Neural cell (in vitro differentiated cells): ENCODE measurements at regions not wholly inside any gene's neighbourhood (a gene's known extent, or its start where the extent isn't known, plus 50 kb on each side); places are given as distances from the start of the nearest gene placed in this dataset.

Source experiments
- H2AFZ ChIP-seq: fragments of 200-600, 300-800 bp; sonication (generic), shearing (Covaris generic); 2 replicates; pipeline ENCODE4 v1.6.0; 2014; ENCODE audit warnings: low read depth, mild to moderate bottlenecking, antibody characterized with exemption, low read length, moderate library complexity
- H3F3A ChIP-seq: fragments of 200-600 bp; shearing (Covaris generic); 2 replicates; pipeline ENCODE4 v1.6.1; 2016; ENCODE audit warnings: mild to moderate bottlenecking, moderate library complexity, mixed read lengths, antibody characterized with exemption, low read length; ENCODE audit not compliant: insufficient read depth, poor library complexity, severe bottlenecking
- H3K27ac ChIP-seq: fragments of 200-600, 300-800 bp; sonication (generic), shearing (Covaris generic); 2 replicates; pipeline ENCODE4 v1.5.1; 2014; ENCODE audit warnings: mild to moderate bottlenecking, low read length, moderate library complexity
- H3K27me3 ChIP-seq: fragments of 300-800, 200-600 bp; sonication (generic), shearing (Covaris generic); 2 replicates; pipeline ENCODE4 v1.6.0; 2014; ENCODE audit warnings: mild to moderate bottlenecking, low read depth, low read length, moderate library complexity; ENCODE audit not compliant: insufficient read depth
- H3K36me3 ChIP-seq: fragments of 300-800, 200-600 bp; sonication (generic), shearing (Covaris generic); 2 replicates; pipeline ENCODE4 v1.5.1; 2014; ENCODE audit warnings: mild to moderate bottlenecking, antibody characterized with exemption, low read length, moderate library complexity; ENCODE audit not compliant: insufficient read depth
- H3K4me2 ChIP-seq: fragments of 300-800, 200-600 bp; sonication (generic), shearing (Covaris generic); 2 replicates; pipeline ENCODE4 v1.6.0; 2014; ENCODE audit warnings: mild to moderate bottlenecking, low read length
- H3K4me3 ChIP-seq: fragments of 300-800, 200-600 bp; sonication (generic), shearing (Covaris generic); 2 replicates; pipeline ENCODE4 v1.5.1; 2014; ENCODE audit warnings: mild to moderate bottlenecking, low read length, moderate library complexity
- H3K79me2 ChIP-seq: fragments of 200-600 bp; shearing (Covaris generic); replicated peaks from 2 replicates; pipeline ENCODE4 v1.6.0; 2014; ENCODE audit warnings: mild to moderate bottlenecking, low read length, moderate library complexity; ENCODE audit not compliant: insufficient read depth
- H3K9ac ChIP-seq: fragments of 300-800, 200-600 bp; sonication (generic), shearing (Covaris generic); 2 replicates; pipeline ENCODE4 v1.6.1; 2016; ENCODE audit warnings: mild to moderate bottlenecking, low read length, mixed read lengths
- H3K9me2 ChIP-seq: fragments of 200-600 bp; shearing (Covaris generic); 2 replicates; pipeline ENCODE4 v1.6.1; 2016; ENCODE audit warnings: mild to moderate bottlenecking, low read length, mixed read lengths; ENCODE audit not compliant: insufficient read depth
- H3K9me3 ChIP-seq: fragments of 200-600, 300-800 bp; sonication (generic), shearing (Covaris generic); 2 replicates; pipeline ENCODE4 v1.6.1; 2016; ENCODE audit warnings: mild to moderate bottlenecking, mixed run types, low read length, moderate library complexity, mixed read lengths
- H4K20me1 ChIP-seq: fragments of 200-600 bp; shearing (Covaris generic); 2 replicates; pipeline ENCODE4 v1.6.1; 2016; ENCODE audit warnings: mild to moderate bottlenecking, mixed run types; ENCODE audit not compliant: insufficient read depth
- CTCF ChIP-seq: fragments of 450-650 bp; IDR thresholded peaks from 2 replicates; pipeline ENCODE4 v1.5.1; 2014; ENCODE audit warnings: antibody characterized with exemption, mild to moderate bottlenecking, moderate library complexity; ENCODE audit not compliant: poor library complexity, severe bottlenecking
- EP300 ChIP-seq: fragments of 450-650 bp; conservative IDR thresholded peaks from 2 replicates; pipeline ENCODE4 v1.6.1; 2014; ENCODE audit warnings: antibody characterized with exemption, mild to moderate bottlenecking, moderate library complexity; ENCODE audit not compliant: poor library complexity, severe bottlenecking
- EZH2 ChIP-seq: fragments of 200-600, 300-800 bp; shearing (Covaris generic), sonication (generic); IDR thresholded peaks from 2 replicates; pipeline ENCODE4 v1.6.1; 2014; ENCODE audit warnings: antibody characterized with exemption, low read length, borderline replicate concordance, mild to moderate bottlenecking; ENCODE audit not compliant: insufficient read depth, poor library complexity, severe bottlenecking
- MXI1 ChIP-seq: fragments of 450-650 bp; conservative IDR thresholded peaks from 2 replicates; pipeline ENCODE4 v1.6.1; 2014; ENCODE audit warnings: antibody characterized with exemption, mild to moderate bottlenecking; ENCODE audit not compliant: poor library complexity, severe bottlenecking
- POLR2AphosphoS5 ChIP-seq: IDR thresholded peaks from 2 replicates; pipeline ENCODE4 v1.6.1; 2012
- RAD21 ChIP-seq: fragments of 450-650 bp; conservative IDR thresholded peaks from 2 replicates; pipeline ENCODE4 v1.6.1; 2014; ENCODE audit warnings: antibody characterized with exemption, mild to moderate bottlenecking, moderate library complexity
- SMC3 ChIP-seq: fragments of 450-650 bp; conservative IDR thresholded peaks from 2 replicates; pipeline ENCODE4 v1.6.1; 2014; ENCODE audit warnings: antibody characterized with exemption, mild to moderate bottlenecking, moderate library complexity; ENCODE audit not compliant: poor library complexity
- TAF1 ChIP-seq: IDR thresholded peaks from 2 replicates; pipeline ENCODE4 v1.6.1; 2012; ENCODE audit warnings: low read depth
- TF ChIP-seq, protein P1 (sequence below): IDR thresholded peaks from 2 replicates; pipeline ENCODE4 v1.6.1; 2012; ENCODE audit warnings: borderline replicate concordance

- Histone ChIP-seq H3K27me3 (no peaks in the 10 kb centered on the region), H2AFZ (no peak overlapping the region), H3K36me3 (no peaks in the 10 kb centered on the region), H3K79me2 (no peaks in the 10 kb centered on the region), H3K27ac (no peak overlapping the region), H3F3A (no peaks in the 10 kb centered on the region), H3K9me2 (no peaks in the 10 kb centered on the region), H3K4me2 (no peak overlapping the region), H3K9me3 (no peaks in the 10 kb centered on the region), H3K4me3 (no peak overlapping the region), H4K20me1 (no peaks in the 10 kb centered on the region), H3K9ac (no peak overlapping the region)
- no peak for TF ChIP-seq CTCF
- TF ChIP-seq MXI1, result no peak
- no peak for TF ChIP-seq POLR2AphosphoS5
These were observed 152.8 kb upstream of the CST7 start for GRCh38 chr20:24796236-24796635.

GRCh38 chr20:24797113-24797512, 152.0 kb upstream of the CST7 start:
- no peak overlapping the region for H2AFZ ChIP-seq
- no peaks in the 10 kb centered on the region for H3K27me3 ChIP-seq
- H3K9me3 ChIP-seq, result no peaks in the 10 kb centered on the region
- no peak overlapping the region for H3K4me3 ChIP-seq
- no peak overlapping the region for H3K9ac ChIP-seq
- no peaks in the 10 kb centered on the region for H3F3A ChIP-seq
- no peaks in the 10 kb centered on the region for H3K9me2 ChIP-seq
- TF ChIP-seq MXI1 (no peak), SMC3 (no peak), POLR2AphosphoS5 (no peak), EP300 (no peak), TAF1 (no peak), EZH2 (no peak), RAD21 (no peak), CTCF (no peak)
- TF ChIP-seq, protein P1, sequence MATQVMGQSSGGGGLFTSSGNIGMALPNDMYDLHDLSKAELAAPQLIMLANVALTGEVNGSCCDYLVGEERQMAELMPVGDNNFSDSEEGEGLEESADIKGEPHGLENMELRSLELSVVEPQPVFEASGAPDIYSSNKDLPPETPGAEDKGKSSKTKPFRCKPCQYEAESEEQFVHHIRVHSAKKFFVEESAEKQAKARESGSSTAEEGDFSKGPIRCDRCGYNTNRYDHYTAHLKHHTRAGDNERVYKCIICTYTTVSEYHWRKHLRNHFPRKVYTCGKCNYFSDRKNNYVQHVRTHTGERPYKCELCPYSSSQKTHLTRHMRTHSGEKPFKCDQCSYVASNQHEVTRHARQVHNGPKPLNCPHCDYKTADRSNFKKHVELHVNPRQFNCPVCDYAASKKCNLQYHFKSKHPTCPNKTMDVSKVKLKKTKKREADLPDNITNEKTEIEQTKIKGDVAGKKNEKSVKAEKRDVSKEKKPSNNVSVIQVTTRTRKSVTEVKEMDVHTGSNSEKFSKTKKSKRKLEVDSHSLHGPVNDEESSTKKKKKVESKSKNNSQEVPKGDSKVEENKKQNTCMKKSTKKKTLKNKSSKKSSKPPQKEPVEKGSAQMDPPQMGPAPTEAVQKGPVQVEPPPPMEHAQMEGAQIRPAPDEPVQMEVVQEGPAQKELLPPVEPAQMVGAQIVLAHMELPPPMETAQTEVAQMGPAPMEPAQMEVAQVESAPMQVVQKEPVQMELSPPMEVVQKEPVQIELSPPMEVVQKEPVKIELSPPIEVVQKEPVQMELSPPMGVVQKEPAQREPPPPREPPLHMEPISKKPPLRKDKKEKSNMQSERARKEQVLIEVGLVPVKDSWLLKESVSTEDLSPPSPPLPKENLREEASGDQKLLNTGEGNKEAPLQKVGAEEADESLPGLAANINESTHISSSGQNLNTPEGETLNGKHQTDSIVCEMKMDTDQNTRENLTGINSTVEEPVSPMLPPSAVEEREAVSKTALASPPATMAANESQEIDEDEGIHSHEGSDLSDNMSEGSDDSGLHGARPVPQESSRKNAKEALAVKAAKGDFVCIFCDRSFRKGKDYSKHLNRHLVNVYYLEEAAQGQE, result no peak
- no peaks in the 10 kb centered on the region for H3K36me3 ChIP-seq
- H3K79me2 ChIP-seq, result no peaks in the 10 kb centered on the region
- no peak overlapping the region for H3K4me2 ChIP-seq
- no peak overlapping the region for H3K27ac ChIP-seq
- no peaks in the 10 kb centered on the region for H4K20me1 ChIP-seq
